ENCODE measurements at regions not wholly inside any gene's neighbourhood (a gene's known extent, or its start where the extent isn't known, plus 50 kb on each side); places are given as distances from the start of the nearest gene placed in this dataset.

- TF ChIP-seq CTCF (conservative IDR thresholded peaks at IDR 0.05) = no peak
- no peak for TF ChIP-seq ZFX (IDR thresholded peaks at IDR 0.05)
Measured at GRCh38 chr9:28720746-28721145, 1147.5 kb upstream of the C9orf72 start.

All from C4-2B (cell line).